ENCODE measurements at regions not wholly inside any gene's neighbourhood (a gene's known extent, or its start where the extent isn't known, plus 50 kb on each side); places are given as distances from the start of the nearest gene placed in this dataset.

DNA sequence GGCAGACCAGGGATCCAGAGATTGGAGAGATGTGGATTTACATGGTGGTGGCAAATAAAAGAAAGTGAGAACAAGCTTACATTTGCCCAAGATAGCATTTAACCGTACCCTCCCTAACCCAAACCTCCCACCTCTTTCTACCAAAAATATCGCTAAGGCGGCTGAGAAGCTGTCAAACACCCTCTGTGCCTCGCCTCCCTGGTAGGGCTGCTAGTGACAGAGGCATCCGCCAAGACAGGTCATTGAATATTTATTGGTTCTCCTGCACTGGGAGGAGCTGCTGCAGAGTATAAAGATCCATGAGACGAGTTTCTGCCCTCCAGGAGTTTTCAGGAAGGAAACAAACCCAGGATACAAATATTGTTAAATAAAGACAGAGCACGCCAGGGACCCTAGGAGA lies 107.3 kb upstream of the TMC3 start:
- TF ChIP-seq, protein P1, sequence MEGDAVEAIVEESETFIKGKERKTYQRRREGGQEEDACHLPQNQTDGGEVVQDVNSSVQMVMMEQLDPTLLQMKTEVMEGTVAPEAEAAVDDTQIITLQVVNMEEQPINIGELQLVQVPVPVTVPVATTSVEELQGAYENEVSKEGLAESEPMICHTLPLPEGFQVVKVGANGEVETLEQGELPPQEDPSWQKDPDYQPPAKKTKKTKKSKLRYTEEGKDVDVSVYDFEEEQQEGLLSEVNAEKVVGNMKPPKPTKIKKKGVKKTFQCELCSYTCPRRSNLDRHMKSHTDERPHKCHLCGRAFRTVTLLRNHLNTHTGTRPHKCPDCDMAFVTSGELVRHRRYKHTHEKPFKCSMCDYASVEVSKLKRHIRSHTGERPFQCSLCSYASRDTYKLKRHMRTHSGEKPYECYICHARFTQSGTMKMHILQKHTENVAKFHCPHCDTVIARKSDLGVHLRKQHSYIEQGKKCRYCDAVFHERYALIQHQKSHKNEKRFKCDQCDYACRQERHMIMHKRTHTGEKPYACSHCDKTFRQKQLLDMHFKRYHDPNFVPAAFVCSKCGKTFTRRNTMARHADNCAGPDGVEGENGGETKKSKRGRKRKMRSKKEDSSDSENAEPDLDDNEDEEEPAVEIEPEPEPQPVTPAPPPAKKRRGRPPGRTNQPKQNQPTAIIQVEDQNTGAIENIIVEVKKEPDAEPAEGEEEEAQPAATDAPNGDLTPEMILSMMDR (IDR thresholded peaks at IDR 0.05; ENCODE audit: low read length) = no peak
- TF ChIP-seq EZH2phosphoT487 (IDR thresholded peaks at IDR 0.05; ENCODE audit: low read length) = no peak

Measured in MM.1S (cell line).